ENCODE measurements at regions not wholly inside any gene's neighbourhood (a gene's known extent, or its start where the extent isn't known, plus 50 kb on each side); places are given as distances from the start of the nearest gene placed in this dataset.
"Not testable (repeated sequence)": the region's sequence is repeated elsewhere in the genome, so short reads cannot be mapped to it uniquely, and the experiment has no call there.

- no peak for DNase-seq
Measured at GRCh38 chr10:61612450-61612849, 50.3 kb upstream of the CABCOCO1 start.

GRCh38 chr10:61612009-61612408, 50.7 kb upstream of the CABCOCO1 start:
- DNase-seq, result no peak

- DNase-seq, result peak; percentile 52
Measured at GRCh38 chr10:61609701-61610100, 53.0 kb upstream of the CABCOCO1 start.

GRCh38 chr10:61608255-61609033, 54.3 kb upstream of the CABCOCO1 start:
- DNase-seq, result no peak

GRCh38 chr10:61606959-61607907, 55.5 kb upstream of the CABCOCO1 start:
- DNase-seq, result no peak

- no peak for DNase-seq
Measured at GRCh38 chr10:61605221-61605620, 57.5 kb upstream of the CABCOCO1 start.

- DNase-seq, result no peak
Measured at GRCh38 chr10:61600399-61600798, 62.3 kb upstream of the CABCOCO1 start.

GRCh38 chr10:61594430-61594829, 68.3 kb upstream of the CABCOCO1 start:
- no peak for DNase-seq

GRCh38 chr10:61592581-61592980, 70.1 kb upstream of the CABCOCO1 start:
- DNase-seq, result no peak

GRCh38 chr10:61589547-61590243, 73.0 kb upstream of the CABCOCO1 start:
- no peak for DNase-seq

GRCh38 chr10:61588770-61589211, 73.9 kb upstream of the CABCOCO1 start:
- DNase-seq, result no peak

GRCh38 chr10:61586829-61587228, 75.9 kb upstream of the CABCOCO1 start:
- DNase-seq, result no peak

- DNase-seq, result no peak
Measured at GRCh38 chr10:61580608-61581007, 82.1 kb upstream of the CABCOCO1 start.

- not testable (repeated sequence) for DNase-seq
Measured at GRCh38 chr10:61570204-61570603, 92.5 kb upstream of the CABCOCO1 start.

- DNase-seq, result no peak
Measured at GRCh38 chr10:61567729-61568128, 95.0 kb upstream of the CABCOCO1 start.

GRCh38 chr10:61565819-61566560, 96.7 kb upstream of the CABCOCO1 start:
- no peak for DNase-seq

GRCh38 chr10:61564444-61564843, 98.3 kb upstream of the CABCOCO1 start:
- DNase-seq, result no peak

GRCh38 chr10:61559615-61560014, 103.1 kb upstream of the CABCOCO1 start:
- DNase-seq, result no peak

GRCh38 chr10:61558188-61558587, 104.5 kb upstream of the CABCOCO1 start:
- no peak for DNase-seq

- no peak for DNase-seq
Measured at GRCh38 chr10:61554925-61555324, 101.7 kb upstream of the TMEM26 start.

- DNase-seq, result no peak
Measured at GRCh38 chr10:61549861-61550260, 96.7 kb upstream of the TMEM26 start.

- DNase-seq, result no peak
Measured at GRCh38 chr10:61548364-61548763, 95.2 kb upstream of the TMEM26 start.
